ENCODE measurements at regions not wholly inside any gene's neighbourhood (a gene's known extent, or its start where the extent isn't known, plus 50 kb on each side); places are given as distances from the start of the nearest gene placed in this dataset.
"Not testable (repeated sequence)": the region's sequence is repeated elsewhere in the genome, so short reads cannot be mapped to it uniquely, and the experiment has no call there.

- DNase-seq (ENCODE audit: low read depth); in situ Hi-C loops (cut with HindIII; ENCODE audit: low sequenced_read_pairs); H3K4me3 ChIP-seq (ENCODE audit: low read depth, low read length): not testable (repeated sequence)
- TF ChIP-seq CTCF (IDR thresholded peaks at IDR 0.05; ENCODE audit: low read depth, low read length, missing control alignments): peak; percentile 76
Measured at GRCh38 chr15:77902921-77903760, 174.4 kb downstream of the TBC1D2B start.

DNA sequence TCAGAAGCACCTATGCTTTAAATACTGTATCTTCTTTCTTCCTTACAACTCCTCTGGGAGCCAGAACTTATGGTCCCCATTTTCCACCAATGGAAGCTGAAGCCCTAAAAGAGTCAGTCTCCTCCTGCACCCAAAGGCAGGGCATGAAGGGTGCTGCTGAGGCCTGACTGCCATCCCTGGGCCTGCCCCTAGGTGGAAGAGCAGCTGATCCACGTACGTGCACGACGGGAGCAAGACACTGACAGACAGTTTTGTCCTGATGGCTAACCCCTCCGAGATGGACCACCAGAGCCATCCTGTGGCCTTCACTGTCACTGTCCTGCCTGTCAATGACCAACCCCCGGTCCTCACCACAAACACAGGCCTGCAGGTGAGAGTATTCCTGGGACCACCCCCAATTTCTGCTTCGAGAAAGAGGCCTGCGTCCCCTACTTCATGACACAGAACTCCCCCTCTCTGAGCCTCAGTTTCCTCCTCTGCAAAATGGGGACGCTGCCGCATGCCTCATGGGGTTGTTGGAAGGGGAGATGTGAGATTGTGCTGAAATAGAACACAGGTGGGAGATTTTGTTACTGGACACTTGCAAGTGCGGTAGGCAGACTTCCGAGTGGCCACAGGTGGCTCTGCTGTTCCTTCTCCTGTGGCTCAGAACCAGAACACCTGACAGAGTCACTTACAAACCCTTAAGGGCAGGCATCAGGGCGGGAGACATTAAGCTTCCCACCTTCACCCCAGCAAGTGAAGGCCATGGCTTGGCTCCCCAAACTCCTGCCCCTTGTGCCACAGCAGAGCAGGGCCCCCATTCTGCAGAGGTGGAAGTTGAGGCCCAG is 175.4 kb downstream of the TBC1D2B start:
- DNase-seq (ENCODE audit: low read depth): no peak
- TF ChIP-seq CTCF (IDR thresholded peaks at IDR 0.05; ENCODE audit: low read depth, low read length, missing control alignments): peak; percentile 35
- in situ Hi-C loops (cut with HindIII; ENCODE audit: low sequenced_read_pairs): no loop called here
- no peak overlapping the region for H3K4me3 ChIP-seq (ENCODE audit: low read depth, low read length)

DNA sequence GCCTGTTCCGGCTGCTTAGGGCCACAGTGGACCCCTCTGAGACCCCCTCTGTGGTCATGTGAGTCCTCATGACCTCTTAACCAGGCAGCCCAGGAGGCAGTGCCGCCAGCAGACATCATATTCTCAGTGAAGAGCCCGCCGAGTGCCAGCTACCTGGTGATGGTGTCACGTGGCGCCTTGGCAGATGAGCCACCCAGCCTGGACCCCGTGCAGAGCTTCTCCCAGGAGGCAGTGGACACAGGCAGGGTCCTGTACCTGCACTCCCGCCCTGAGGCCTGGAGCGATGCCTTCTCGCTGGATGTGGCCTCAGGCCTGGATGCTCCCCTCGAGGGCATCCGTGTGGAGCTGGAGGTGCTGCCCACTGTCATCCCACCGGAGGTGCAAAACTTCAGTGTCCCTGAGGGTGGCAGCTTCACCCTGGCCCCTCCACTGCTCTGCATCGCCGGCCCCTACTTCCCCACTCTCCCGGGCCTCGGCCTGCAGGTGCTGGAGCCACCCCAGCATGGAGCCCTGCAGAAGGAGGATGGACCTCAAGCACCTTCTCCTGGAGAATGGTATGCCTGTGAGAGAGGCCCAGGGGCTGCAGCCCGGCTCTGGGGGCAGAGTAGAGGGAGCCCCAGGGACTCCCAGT is 176.1 kb downstream of the TBC1D2B start:
- no peak overlapping the region for H3K4me3 ChIP-seq (ENCODE audit: low read depth, low read length)
- no peak for TF ChIP-seq CTCF (IDR thresholded peaks at IDR 0.05; ENCODE audit: low read depth, low read length, missing control alignments)
- in situ Hi-C loops (cut with HindIII; ENCODE audit: low sequenced_read_pairs): no loop called here
- DNase-seq (ENCODE audit: low read depth): no peak

GRCh38 chr15:77900331-77900963 is 177.1 kb downstream of the TBC1D2B start:
- peak; percentile 51 for TF ChIP-seq CTCF (IDR thresholded peaks at IDR 0.05; ENCODE audit: low read depth, low read length, missing control alignments)
- in situ Hi-C loops (cut with HindIII; ENCODE audit: low sequenced_read_pairs); DNase-seq (ENCODE audit: low read depth); H3K4me3 ChIP-seq (ENCODE audit: low read depth, low read length): not testable (repeated sequence)

DNA sequence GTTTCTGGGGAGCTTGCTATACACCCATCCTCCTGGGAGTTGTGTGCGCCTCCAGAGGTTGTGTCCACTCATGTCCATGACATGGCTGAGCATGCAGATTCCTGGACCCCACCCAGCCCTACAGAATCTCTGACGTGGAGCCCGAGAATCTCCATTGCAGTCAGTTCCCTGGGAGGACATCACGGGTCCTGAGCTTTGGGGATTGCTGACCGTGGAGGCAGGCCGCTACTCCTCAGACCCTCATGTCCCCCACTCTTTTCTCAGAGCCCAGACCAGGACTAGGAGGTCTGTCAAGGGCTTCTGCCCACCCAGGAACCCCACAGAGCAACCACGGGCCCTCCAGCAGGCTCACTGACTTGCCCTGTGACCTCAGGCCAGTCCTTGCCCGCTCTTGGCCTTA is 177.7 kb downstream of the TBC1D2B start:
- in situ Hi-C loops (cut with HindIII; ENCODE audit: low sequenced_read_pairs); H3K4me3 ChIP-seq (ENCODE audit: low read depth, low read length); DNase-seq (ENCODE audit: low read depth): not testable (repeated sequence)

- TF ChIP-seq CTCF (IDR thresholded peaks at IDR 0.05; ENCODE audit: low read depth, low read length, missing control alignments): no peak
- in situ Hi-C loops (cut with HindIII; ENCODE audit: low sequenced_read_pairs): no loop called here
- no peak for DNase-seq (ENCODE audit: low read depth)
- H3K4me3 ChIP-seq (ENCODE audit: low read depth, low read length): no peak overlapping the region
Measured at GRCh38 chr15:77898811-77899730, 178.4 kb downstream of the TBC1D2B start.

Data from astrocyte of the cerebellum (primary cell).